Esophagus muscularis mucosa (tissue), 3 donors: ENCODE measurements at regions not wholly inside any gene's neighbourhood (a gene's known extent, or its start where the extent isn't known, plus 50 kb on each side); places are given as distances from the start of the nearest gene placed in this dataset.

Experiments
- EP300 ChIP-seq: sonication (generic); formaldehyde crosslinking; IDR thresholded peaks from one replicate; pipeline ENCODE4 v1.6.1; 2017; ENCODE audit warnings: antibody characterized with exemption
- POLR2A ChIP-seq: fragments of 450-650 bp; IDR thresholded peaks from one replicate; pipeline ENCODE4 v1.6.1; 2017; ENCODE audit warnings: antibody characterized with exemption, moderate library complexity, mild to moderate bottlenecking, low read depth
- POLR2AphosphoS5 ChIP-seq, 2 donors: sonication (generic); formaldehyde crosslinking; IDR thresholded peaks; one replicate each; pipeline ENCODE4 v1.6.1; 2017; ENCODE audit warnings: antibody characterized with exemption in 2 of 2

- TF ChIP-seq POLR2AphosphoS5 (IDR thresholded peaks at IDR 0.05), result no peak
- TF ChIP-seq POLR2A, result no peak
- TF ChIP-seq EP300, result no peak
These were observed 655.3 kb downstream of the SH3BGRL start for GRCh38 chrX:81857192-81857591.
